ENCODE measurements at regions not wholly inside any gene's neighbourhood (a gene's known extent, or its start where the extent isn't known, plus 50 kb on each side); places are given as distances from the start of the nearest gene placed in this dataset.
A peak's percentile ranks its signal among the peaks of the same experiment; 100 is the strongest.

DNA sequence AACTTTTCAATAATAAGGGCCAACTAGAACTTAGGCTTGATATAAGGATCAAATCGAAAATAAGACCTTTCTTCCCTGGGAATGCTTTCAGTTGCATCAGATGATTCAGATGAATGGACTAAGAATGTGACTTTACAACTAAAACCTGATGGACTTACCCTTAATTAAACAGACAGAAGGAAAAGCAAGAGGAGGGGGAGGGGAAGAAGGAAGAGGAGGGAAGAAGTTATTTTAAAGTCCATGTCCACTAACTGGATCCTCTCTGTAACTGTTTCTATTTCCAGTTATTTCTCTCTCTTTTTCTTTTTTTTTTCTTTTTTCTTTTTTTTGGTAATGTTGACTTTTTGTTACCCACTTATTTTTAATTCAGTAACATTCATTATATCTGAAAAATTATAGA is 486.0 kb downstream of the MAFB start:
- no peak for DNase-seq

- DNase-seq, result no peak
Measured at GRCh38 chr20:40197691-40198090, 491.3 kb downstream of the MAFB start.

GRCh38 chr20:40196846-40197436 is 492.1 kb downstream of the MAFB start:
- DNase-seq, result peak; percentile 48

DNA sequence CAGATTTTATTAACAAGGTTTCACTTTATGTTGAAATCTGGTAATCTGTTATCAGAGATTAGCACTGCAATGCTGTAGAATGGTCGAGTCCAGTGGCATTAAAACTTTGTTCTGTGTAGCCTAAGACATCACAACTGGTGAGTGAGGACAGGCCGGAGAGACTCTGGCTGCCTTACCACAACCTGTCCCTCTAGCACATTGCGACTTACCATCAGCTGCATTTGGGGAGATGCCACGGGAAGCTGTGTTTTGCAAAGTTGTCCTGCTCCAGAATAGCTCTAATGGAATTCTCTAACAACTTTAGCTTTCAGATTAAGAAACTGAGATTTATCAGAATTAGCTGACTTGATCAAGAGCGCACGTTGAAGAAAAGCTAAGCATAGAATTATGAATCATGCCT is 493.3 kb downstream of the MAFB start:
- no peak for DNase-seq

- DNase-seq, result no peak
Measured at GRCh38 chr20:40192529-40192928, 496.5 kb downstream of the MAFB start.

DNA sequence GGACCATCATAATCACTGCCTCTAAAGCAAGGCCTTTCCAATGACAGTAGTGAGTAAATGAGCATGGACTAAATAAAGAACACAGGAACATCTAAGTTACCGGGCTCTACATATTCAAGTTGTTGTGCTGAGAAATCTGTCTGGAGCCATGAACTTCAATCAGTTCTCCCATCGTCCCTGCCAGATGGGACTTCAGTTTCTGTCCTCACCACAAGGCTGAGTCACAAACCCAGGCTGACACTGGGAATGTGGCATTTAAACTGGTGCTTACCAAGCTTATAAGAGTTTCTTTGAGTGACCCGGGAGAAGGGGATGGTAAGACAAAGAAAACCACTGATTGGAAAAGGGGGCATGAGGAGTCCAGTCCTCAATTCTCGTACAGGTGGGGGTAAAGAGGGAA is 497.0 kb downstream of the MAFB start:
- no peak for DNase-seq

DNA sequence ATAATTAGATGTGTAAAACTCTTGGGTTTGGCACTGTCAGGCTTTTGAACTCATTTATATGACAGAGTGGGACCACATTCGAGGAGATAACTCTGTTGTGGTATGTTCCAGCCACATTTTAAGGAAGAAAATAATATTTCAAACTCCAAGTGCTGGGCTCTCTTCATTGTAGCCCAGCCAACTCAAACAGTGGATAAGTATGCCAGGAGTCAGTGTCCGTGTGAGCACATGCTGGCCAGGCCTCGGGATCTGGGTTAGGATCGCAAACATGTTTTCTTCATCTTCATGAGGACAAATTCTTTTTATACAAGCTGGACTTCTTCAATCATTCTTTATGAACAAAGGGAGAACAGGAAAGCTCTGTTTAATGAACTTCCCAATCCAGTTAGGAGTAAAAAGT is 497.5 kb downstream of the MAFB start:
- DNase-seq, result no peak

- no peak for DNase-seq
Measured at GRCh38 chr20:40189621-40190020, 499.4 kb downstream of the MAFB start.

GRCh38 chr20:40188319-40188718 is 500.7 kb downstream of the MAFB start:
- DNase-seq, result no peak

DNA sequence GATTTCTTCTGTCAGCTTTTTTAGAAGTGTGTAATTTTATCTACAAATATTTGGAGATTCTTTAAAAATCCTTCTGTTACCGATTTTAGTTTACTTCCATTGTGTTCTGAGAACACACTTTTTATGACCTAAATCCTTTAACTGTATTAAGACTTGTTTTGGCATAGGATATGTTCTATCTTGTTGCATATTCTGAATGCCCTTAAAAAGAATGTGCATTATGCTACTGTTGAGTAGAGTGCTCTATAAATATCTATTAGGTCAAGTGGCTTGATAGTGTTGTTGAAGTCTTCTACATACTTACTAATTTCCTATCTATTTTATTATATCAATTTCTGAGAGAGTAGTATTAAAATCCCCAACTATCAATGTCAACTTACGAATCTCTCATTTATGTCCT is 502.2 kb downstream of the MAFB start:
- DNase-seq, result no peak

DNA sequence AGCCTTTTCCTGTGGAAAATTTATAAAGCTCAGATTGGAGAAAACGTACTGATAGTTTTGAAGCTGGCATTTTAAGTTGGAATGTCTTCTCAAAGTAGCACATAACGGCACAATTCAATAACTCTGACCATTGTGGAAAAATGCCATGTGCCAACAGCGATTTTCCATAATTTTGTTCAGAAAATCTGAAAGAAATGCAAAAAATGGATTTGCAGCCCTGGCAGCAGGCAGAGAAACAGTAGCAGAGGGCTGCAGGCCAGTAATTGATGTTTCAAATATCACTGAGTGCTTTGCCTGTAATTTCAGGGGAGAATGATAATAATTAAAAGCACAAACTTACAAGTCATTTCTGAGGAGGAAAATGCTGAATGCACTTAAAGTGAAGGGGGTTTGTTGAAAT is 507.4 kb downstream of the MAFB start:
- DNase-seq, result peak; percentile 5

- DNase-seq, result peak; percentile 14
Measured at GRCh38 chr20:40176098-40176841, 512.8 kb downstream of the MAFB start.

DNA sequence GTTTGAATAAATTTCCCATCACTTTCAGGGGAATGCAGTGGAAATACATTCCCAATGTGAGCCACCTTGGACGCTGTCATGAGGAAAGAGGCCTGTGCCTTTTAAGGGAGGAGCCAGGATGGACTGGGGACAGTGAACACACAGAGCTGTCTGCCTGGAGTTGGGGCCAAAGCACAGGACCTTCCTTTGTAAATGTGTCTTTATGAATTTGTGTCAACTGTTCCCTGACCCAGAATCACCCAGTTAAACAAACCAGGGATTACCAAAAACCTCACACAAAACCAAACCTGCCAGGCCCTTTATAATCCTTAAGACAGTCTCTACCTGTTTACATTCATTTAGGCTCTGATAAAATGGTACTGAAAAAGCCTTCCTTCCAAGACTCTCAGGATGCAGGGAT is 513.7 kb downstream of the MAFB start:
- no peak for DNase-seq

DNA sequence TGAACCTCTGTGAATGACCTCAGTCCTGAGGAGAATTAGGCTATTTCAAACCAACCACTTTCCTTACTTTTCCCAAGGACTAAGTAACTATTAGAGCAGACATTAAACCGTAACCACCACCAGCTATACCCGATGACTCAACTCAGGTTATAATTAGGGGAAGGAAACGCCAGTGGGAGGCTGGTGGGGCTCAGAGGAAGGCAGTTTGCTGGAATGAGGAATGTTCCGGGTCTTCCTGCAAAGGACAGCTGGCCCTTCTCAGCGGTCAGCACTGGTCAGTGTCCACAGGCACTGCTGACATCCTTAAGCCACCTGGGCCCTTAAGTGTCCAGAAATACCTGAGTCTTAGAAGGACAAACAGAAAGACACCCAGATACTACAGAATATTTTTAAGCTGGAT is 515.2 kb downstream of the MAFB start:
- no peak for DNase-seq

DNA sequence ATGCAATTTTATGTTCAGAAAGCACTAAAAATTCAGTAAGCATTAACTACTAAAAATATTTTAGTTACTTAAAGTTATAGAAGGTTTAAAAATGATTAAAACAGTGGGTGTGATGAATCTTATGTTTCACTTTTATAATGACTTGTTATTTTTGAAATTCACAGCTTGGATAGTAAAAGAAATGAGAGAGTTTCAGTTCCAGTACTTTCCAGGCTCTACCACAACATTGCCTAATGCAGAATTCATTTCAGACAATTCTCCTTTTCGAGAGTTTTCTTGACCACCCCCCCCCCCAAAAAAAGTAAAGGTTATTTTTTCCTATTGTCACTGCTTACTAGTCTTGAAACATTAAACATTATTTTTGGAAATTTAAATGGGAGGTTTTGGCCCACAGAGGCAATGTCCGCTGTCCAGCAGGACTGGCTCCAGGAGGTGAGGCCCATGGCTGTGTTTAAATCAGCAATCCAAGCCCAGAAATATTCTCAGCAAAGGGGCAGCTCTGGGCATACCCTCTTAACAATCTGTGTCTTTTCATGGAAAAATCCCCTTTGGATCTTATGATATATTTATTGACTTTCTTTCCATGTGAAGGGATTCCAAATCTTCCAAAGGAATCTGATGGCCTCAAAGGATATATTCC is 519.9 kb downstream of the MAFB start:
- no peak for DNase-seq

GRCh38 chr20:40161391-40161790 is 527.6 kb downstream of the MAFB start:
- DNase-seq, result no peak

GRCh38 chr20:40160097-40160550 is 528.9 kb downstream of the MAFB start:
- peak; percentile 68 for DNase-seq

DNA sequence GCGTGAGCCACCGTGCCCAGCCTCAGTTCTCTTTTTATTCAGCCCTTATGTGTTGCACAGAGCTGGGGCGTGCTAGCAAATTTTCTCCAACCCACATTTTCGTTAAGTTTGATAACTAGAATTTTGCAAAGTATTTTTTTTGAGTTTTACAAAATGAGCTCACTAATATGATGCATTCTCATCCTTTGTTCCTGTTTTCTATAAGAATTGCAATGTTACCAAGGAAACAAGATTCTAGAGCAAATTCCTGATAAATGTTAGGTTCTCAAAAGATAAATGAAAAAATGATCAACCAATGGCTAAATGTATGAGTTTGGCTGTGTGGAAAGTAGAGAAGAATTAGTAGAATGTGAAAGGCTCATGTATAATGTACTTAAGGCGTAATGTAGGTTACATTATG is 529.8 kb downstream of the MAFB start:
- DNase-seq, result no peak

DNA sequence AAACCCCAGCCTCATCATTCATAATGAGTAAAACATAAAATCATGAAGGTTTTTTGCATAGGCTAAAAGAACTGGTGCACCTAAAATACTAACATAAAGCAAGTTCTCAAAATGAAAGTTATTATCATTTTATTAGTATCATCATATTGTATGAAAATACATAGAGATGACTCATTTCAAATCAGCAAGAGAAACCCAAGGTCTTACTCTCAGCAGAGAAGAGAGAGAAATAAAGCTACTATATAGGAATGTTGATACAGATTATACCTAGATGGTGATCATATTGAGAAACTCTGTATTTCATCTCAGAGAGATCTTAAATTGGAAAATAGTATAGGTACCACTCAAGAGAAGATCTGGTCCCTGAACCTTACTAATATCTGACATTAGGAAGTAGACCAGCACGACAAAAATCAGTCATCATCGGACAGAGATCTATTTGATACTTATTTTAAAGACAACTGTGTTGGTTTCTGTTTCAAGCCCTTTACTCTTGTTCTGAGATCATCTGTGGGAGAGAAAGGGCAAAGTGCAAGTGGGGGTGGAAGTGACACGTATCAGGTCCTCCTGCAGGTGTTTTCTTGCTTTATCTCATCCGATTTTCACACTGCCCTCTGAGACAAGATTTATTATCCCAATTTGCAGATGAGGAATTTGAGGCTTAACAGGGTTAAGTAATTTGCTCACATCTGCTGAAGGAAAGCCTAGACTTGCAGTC is 532.3 kb downstream of the MAFB start:
- DNase-seq, result no peak

DNA sequence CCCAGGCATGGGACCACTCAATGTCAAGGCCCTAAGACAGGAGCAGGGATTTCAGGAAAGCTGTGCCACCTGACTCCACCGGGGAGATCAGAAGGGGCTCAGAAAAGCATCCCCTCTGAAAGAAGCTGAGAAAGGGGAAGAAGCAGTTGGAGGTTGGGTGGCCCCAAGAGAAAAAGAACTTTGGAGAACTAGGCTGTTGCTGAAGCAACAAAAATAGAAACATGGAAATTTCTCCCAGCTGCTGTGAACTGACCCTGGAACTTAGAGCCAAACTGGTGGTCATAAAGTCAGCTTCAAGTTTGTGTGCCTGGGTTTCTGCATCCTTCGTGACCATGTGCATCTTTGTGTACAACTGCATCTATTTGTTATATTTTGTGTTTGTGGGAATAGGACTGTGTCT is 534.5 kb downstream of the MAFB start:
- DNase-seq, result no peak

- no peak for DNase-seq
Measured at GRCh38 chr20:40148886-40149285, 540.1 kb downstream of the MAFB start.

- no peak for DNase-seq
Measured at GRCh38 chr20:40146071-40146470, 543.0 kb downstream of the MAFB start.

- peak; percentile 93 for DNase-seq
Measured at GRCh38 chr20:40144581-40144980, 544.5 kb downstream of the MAFB start.

DNA sequence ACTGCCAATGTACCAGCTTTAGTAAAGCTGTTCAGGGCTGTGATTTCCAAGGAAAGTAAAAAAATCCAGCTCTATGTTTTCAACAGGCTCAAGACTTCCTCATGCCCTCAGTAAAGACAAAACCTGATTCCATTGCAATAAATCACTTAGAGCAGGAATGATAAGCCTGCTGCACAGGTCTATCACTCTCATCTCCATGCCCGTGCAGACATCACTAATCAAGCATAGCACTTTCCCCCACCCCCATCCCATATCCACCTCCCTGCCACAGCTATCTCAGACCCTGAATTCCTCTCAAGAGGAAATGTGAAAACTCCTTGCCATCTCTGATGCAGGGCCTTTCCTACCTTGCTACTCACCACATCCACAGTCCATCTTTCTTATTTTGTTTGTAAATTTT is 554.9 kb downstream of the MAFB start:
- DNase-seq, result no peak

Data from NCI-H69 (cell line).